GM12865 (cell line): ENCODE measurements at regions not wholly inside any gene's neighbourhood (a gene's known extent, or its start where the extent isn't known, plus 50 kb on each side); places are given as distances from the start of the nearest gene placed in this dataset.

Experiments
- DNase-seq: peaks from one replicate; pipeline ENCODE4 v3.0.0; 2010; ENCODE audit warnings: low read depth
- H3K4me3 ChIP-seq: 2 replicates; pipeline ENCODE4 v1.5.1; 2011; ENCODE audit warnings: mild to moderate bottlenecking, low read depth, low read length, control low read depth
- CTCF ChIP-seq: IDR thresholded peaks from 2 replicates; pipeline ENCODE4 v1.5.1; 2011; ENCODE audit warnings: low read length, control low read depth, low read depth, inconsistent platforms; ENCODE audit not compliant: insufficient read depth; ENCODE audit errors: missing control alignments

GRCh38 chr2:5403392-5403791, 288.8 kb upstream of the SOX11 start:
- no peak overlapping the region for H3K4me3 ChIP-seq
- TF ChIP-seq CTCF, result no peak
- DNase-seq, result no peak

DNA sequence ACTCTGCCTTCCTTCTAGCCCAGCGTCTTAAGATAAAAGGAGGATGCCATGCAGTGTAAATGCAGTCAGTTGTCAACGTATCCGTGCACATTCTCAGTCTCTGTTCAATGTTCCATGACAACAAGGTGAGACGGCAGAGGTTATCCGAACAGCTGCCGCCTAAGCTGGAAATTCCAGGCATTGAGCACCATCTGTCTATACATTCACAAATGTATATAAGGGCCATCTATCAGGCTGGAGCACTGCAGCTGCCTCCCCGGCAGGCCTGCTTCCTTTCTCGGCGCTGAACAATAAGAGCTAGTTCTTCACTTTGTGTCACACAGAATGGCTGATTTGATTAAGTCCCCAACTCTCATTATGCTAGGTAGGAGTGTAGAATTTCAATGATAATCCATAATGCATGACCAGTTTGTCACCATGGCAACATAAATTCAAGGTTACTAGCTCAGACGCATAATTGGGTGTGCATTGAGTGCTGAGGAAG, 282.2 kb upstream of the SOX11 start:
- no peak for DNase-seq
- no peak for TF ChIP-seq CTCF
- no peak overlapping the region for H3K4me3 ChIP-seq

GRCh38 chr2:5410991-5411700, 281.0 kb upstream of the SOX11 start:
- TF ChIP-seq CTCF, result no peak
- no peak for DNase-seq

DNA sequence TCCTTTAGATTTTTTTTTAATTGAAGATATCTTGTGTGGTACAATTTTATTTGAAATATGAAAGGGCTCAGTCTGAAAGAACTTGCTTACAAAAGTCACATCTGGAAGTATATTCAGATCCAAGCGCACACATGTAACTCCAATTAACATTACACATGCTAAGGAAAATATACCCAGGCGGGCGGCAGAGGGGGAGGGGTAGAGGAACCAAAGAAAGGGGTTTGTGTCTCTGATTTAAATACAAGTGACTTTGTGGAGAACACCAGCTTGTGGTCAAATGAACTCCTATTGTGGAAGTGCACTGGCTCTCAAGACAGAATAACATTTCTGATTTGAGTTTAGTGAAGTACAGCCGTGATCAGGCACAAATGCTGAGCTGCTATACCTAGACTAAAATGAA, 280.2 kb upstream of the SOX11 start:
- TF ChIP-seq CTCF, result no peak
- no peak for DNase-seq
- no peak overlapping the region for H3K4me3 ChIP-seq

More at GRCh38 chr2:5410991-5411700, 281.0 kb upstream of the SOX11 start:
- no peak overlapping the region for H3K4me3 ChIP-seq

GRCh38 chr2:5433855-5434254, 258.3 kb upstream of the SOX11 start:
- H3K4me3 ChIP-seq, result no peak overlapping the region
- TF ChIP-seq CTCF, result no peak
- DNase-seq, result no peak

DNA sequence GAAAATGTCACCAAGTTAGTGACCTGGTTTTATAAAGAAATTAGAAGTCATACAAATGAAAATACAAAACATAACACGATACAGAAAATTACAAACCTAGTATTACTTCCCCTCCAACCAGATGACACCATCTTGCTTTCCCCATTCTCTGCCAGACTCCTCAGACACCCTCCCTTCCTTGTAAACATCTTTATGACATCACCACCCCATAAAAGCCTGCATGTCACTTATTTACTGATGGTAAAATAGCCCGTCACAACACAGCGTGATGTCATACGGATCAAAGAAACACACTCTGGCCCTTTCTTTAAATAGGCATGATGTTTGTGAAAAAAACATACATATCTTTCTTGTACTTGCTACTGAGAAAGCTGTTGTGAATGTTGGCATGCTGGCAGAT, 254.8 kb upstream of the SOX11 start:
- no peak overlapping the region for H3K4me3 ChIP-seq
- TF ChIP-seq CTCF, result no peak
- DNase-seq, result no peak

- no peak for DNase-seq
- no peak for TF ChIP-seq CTCF
- H3K4me3 ChIP-seq, result no peak overlapping the region
These were observed 252.0 kb upstream of the SOX11 start for GRCh38 chr2:5440174-5440573.
